Osteocyte (in vitro differentiated cells): ENCODE measurements at regions not wholly inside any gene's neighbourhood (a gene's known extent, or its start where the extent isn't known, plus 50 kb on each side); places are given as distances from the start of the nearest gene placed in this dataset.
"Not testable (repeated sequence)": the region's sequence is repeated elsewhere in the genome, so short reads cannot be mapped to it uniquely, and the experiment has no call there.

Source experiments
- DNase-seq: peaks from one replicate; pipeline ENCODE4 v3.0.0; 2021; ENCODE audit warnings: mixed read lengths; ENCODE audit not compliant: unreplicated experiment; ENCODE audit errors: extremely low spot score
- H3K27ac Mint-ChIP-seq: one replicate; pipeline ENCODE4 v1.8.0; 2021; ENCODE audit warnings: mild to moderate bottlenecking, mixed read lengths; ENCODE audit not compliant: unreplicated experiment
- H3K27me3 Mint-ChIP-seq: one replicate; pipeline ENCODE4 v1.8.0; 2021; ENCODE audit warnings: mixed read lengths; ENCODE audit not compliant: unreplicated experiment
- H3K36me3 Mint-ChIP-seq: one replicate; pipeline ENCODE4 v1.8.0; 2021; ENCODE audit warnings: mixed read lengths; ENCODE audit not compliant: unreplicated experiment
- H3K4me1 Mint-ChIP-seq: one replicate; pipeline ENCODE4 v1.8.0; 2021; ENCODE audit warnings: mixed read lengths; ENCODE audit not compliant: unreplicated experiment
- H3K4me3 Mint-ChIP-seq: one replicate; pipeline ENCODE4 v1.8.0; 2021; ENCODE audit warnings: mild to moderate bottlenecking, moderate library complexity, mixed read lengths; ENCODE audit not compliant: unreplicated experiment
- H3K9me3 Mint-ChIP-seq: one replicate; pipeline ENCODE4 v1.8.0; 2021; ENCODE audit warnings: mixed read lengths; ENCODE audit not compliant: unreplicated experiment
- TF ChIP-seq, protein P1 (sequence below): fragments of 200-600 bp; sonication (generic); IDR thresholded peaks from 2 replicates; pipeline ENCODE4 v1.5.0; 2021; ENCODE audit warnings: antibody characterized with exemption, mild to moderate bottlenecking, moderate library complexity

DNA sequence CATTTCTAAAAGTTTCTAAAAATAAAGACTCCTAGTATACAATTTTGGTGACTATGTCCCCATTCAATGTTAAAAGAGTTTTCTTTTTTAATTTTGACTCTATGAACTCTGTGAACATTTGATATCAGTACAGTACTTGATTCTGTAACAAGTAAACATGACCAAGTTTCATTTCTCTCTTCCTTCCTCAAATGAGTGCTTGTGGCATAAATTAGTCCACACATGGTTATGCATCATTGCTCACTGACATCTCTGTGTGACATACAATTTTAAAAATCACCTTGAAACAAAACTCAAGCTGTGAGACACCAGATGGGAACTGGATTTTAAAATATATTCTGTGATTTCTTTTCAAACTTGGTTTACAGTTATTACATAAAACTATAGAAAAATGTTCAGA, 253.9 kb upstream of the MDGA2 start:
- Mint-ChIP-seq H3K36me3 (no peaks in the 10 kb centered on the region), H3K27ac (no peak overlapping the region), H3K9me3 (peaks cover 8% of the 10 kb centered on the region), H3K27me3 (no peaks in the 10 kb centered on the region), H3K4me3 (no peak overlapping the region), H3K4me1 (no peaks in the 10 kb centered on the region)
- TF ChIP-seq, protein P1, sequence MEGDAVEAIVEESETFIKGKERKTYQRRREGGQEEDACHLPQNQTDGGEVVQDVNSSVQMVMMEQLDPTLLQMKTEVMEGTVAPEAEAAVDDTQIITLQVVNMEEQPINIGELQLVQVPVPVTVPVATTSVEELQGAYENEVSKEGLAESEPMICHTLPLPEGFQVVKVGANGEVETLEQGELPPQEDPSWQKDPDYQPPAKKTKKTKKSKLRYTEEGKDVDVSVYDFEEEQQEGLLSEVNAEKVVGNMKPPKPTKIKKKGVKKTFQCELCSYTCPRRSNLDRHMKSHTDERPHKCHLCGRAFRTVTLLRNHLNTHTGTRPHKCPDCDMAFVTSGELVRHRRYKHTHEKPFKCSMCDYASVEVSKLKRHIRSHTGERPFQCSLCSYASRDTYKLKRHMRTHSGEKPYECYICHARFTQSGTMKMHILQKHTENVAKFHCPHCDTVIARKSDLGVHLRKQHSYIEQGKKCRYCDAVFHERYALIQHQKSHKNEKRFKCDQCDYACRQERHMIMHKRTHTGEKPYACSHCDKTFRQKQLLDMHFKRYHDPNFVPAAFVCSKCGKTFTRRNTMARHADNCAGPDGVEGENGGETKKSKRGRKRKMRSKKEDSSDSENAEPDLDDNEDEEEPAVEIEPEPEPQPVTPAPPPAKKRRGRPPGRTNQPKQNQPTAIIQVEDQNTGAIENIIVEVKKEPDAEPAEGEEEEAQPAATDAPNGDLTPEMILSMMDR, result no peak
- no peak for DNase-seq

DNA sequence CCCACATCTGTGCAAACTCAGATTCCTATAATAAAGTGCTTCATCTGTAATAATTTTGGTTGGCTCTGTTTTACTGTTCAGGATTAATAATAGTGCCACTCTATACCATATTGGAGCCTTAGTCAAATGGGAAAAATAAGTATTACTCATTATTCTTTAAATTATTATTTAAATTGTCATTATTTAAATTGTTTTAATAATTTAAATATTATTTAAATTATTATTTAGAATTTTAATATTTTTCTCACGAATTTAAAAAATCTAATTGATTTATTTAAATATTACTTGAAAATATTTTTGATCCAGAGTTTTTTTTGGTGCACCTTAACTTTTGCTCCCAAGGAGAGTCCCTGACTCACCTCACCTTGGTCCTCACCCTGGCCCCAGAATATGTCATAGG, 245.7 kb upstream of the MDGA2 start:
- Mint-ChIP-seq H3K9me3 (peaks cover 10% of the 10 kb centered on the region), H3K4me3 (no peak overlapping the region), H3K4me1 (no peaks in the 10 kb centered on the region), H3K27ac (no peak overlapping the region), H3K36me3 (no peaks in the 10 kb centered on the region), H3K27me3 (peaks cover 7% of the 10 kb centered on the region)
- TF ChIP-seq, protein P1, result no peak
- no peak for DNase-seq

- Mint-ChIP-seq H3K36me3 (no peaks in the 10 kb centered on the region), H3K27ac (no peak overlapping the region), H3K27me3 (peaks cover 12% of the 10 kb centered on the region), H3K4me3 (no peak overlapping the region), H3K9me3 (peaks cover 7% of the 10 kb centered on the region), H3K4me1 (no peaks in the 10 kb centered on the region)
- TF ChIP-seq, protein P1, result no peak
- DNase-seq, result no peak
Measured at GRCh38 chr14:47919997-47920396, 244.6 kb upstream of the MDGA2 start.

DNA sequence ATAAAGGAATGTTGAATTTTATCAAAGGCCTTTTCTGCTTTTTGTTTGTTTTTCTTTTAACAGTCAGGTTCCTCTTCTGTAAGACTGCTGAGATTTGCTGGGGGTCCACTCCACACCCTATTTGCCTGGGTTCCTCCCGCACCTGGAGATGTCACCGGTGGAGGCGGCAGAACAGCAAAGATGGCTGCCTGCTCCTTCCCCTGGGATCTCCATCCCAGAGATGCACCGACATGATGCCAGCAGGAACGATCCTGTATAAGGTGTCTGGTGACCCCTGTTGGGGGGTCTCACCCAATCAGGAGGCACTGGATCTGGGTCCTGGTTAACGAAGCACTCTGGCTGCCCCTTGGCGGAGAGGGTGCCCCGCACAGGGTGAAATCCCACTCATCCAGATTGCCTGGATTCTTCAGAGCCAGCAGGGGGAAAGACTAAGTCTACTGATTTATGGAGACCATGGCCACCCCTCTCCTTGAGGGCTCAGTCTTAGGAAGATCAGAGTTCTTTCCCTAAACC, 244.0 kb upstream of the MDGA2 start:
- H3K9me3 Mint-ChIP-seq, result peaks cover 7% of the 10 kb centered on the region
- no peaks in the 10 kb centered on the region for H3K36me3 Mint-ChIP-seq
- H3K4me1 Mint-ChIP-seq, result no peaks in the 10 kb centered on the region
- no peak for DNase-seq
- TF ChIP-seq, protein P1, result no peak
- no peak overlapping the region for H3K27ac Mint-ChIP-seq
- no peak overlapping the region for H3K4me3 Mint-ChIP-seq
- H3K27me3 Mint-ChIP-seq, result peaks cover 18% of the 10 kb centered on the region

DNA sequence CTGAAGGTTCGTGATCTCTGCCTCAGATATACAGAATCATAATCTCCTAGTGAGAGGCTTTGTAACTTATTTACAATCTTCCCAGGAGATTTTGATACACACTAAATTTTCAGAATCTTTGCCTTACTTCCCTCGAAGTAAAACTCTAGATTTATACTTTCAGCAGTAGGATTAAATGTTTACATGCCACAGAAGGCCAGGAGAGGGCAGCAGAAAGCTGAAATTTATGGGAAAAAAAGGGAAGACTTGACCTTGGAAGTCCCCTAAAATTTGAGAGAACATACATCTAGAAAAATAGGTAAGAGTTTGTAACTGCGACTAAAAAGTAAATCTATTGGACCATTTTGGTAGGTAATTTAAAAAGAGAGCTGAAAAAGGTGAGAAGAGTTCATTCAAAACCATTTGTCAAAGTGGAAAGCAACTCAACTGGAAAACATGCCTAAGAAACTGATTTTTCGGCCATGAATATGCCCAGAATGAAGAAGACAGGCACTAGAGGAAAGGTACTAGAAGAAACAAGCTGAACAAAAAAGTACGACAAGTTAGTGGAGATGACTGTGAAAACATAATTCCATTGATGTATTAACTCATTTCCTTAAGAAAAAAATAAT, 242.0 kb upstream of the MDGA2 start:
- Mint-ChIP-seq H3K9me3 (no peaks in the 10 kb centered on the region), H3K27ac (no peak overlapping the region), H3K27me3 (peaks cover 22% of the 10 kb centered on the region), H3K4me3 (no peak overlapping the region), H3K4me1 (no peaks in the 10 kb centered on the region), H3K36me3 (no peaks in the 10 kb centered on the region)
- DNase-seq, result no peak
- TF ChIP-seq, protein P1, result peak; percentile 70

GRCh38 chr14:47901141-47901540, 225.7 kb upstream of the MDGA2 start:
- Mint-ChIP-seq H3K4me1 (peaks cover 10% of the 10 kb centered on the region), H3K27ac (peak overlapping the region; percentile 95), H3K4me3 (peak overlapping the region; percentile 89)
- H3K9me3 Mint-ChIP-seq, H3K27me3 Mint-ChIP-seq, DNase-seq, H3K36me3 Mint-ChIP-seq: not testable (repeated sequence)
